ENCODE measurements at regions not wholly inside any gene's neighbourhood (a gene's known extent, or its start where the extent isn't known, plus 50 kb on each side); places are given as distances from the start of the nearest gene placed in this dataset.

DNA sequence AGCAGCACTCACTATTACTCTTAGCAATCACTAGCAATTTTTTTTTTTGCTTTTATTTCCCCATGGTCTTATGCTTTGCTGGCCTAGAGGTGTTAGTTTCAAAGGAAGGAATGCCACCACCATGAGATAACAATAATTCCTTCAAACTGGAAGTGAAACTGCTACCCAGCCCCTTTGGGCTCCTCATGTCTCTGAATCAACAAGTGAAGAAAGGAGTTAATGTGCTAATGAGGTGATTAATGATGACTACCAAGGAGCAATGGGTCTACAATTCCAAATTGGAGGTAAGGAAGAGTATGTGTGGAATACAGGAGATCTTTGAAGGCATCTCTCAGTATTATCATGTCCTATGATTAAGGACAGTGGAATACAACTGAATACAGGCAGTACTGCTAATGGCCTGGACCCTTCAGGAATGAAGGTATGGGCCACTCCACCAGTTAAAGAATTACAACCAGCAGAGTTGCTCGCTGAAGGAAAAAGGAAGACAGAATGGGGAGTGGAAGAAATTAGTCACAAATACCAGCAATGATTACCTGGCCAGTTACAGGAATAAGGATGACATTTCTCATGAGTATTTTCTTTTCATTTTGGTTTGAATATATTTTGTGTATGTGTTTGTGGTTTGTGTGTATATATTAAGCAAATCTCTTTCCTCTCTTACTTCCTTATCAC lies 652.9 kb downstream of the ADGRL2 start:
- TF ChIP-seq, protein P1, sequence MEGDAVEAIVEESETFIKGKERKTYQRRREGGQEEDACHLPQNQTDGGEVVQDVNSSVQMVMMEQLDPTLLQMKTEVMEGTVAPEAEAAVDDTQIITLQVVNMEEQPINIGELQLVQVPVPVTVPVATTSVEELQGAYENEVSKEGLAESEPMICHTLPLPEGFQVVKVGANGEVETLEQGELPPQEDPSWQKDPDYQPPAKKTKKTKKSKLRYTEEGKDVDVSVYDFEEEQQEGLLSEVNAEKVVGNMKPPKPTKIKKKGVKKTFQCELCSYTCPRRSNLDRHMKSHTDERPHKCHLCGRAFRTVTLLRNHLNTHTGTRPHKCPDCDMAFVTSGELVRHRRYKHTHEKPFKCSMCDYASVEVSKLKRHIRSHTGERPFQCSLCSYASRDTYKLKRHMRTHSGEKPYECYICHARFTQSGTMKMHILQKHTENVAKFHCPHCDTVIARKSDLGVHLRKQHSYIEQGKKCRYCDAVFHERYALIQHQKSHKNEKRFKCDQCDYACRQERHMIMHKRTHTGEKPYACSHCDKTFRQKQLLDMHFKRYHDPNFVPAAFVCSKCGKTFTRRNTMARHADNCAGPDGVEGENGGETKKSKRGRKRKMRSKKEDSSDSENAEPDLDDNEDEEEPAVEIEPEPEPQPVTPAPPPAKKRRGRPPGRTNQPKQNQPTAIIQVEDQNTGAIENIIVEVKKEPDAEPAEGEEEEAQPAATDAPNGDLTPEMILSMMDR (IDR thresholded peaks at IDR 0.05; ENCODE audit: insufficient read depth, low read length), result no peak
- no peak overlapping the region for H3K4me3 ChIP-seq (ENCODE audit: low read depth, low read length)
- DNase-seq (ENCODE audit: low read depth), result no peak

DNA sequence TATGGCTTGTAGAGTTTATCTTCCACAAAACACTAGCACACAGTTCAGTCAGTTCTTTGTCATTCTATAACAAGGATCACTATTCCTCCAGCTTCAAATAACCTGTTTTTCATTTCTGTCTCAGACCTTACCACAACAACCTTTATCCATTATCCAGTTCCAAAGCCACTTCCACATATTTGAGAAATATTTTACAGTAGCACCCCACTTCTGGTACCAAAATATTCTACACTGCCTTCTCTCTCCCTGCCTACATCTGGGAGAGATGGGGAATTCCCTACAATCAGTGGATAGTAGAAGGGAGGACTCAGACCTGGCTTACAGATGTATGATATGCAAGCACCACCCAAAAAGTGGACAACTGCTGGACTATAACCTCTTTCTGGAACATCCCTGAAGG lies 651.4 kb downstream of the ADGRL2 start:
- TF ChIP-seq, protein P1 (IDR thresholded peaks at IDR 0.05; ENCODE audit: insufficient read depth, low read length), result no peak
- no peak for DNase-seq (ENCODE audit: low read depth)
- H3K4me3 ChIP-seq (ENCODE audit: low read depth, low read length), result no peak overlapping the region

DNA sequence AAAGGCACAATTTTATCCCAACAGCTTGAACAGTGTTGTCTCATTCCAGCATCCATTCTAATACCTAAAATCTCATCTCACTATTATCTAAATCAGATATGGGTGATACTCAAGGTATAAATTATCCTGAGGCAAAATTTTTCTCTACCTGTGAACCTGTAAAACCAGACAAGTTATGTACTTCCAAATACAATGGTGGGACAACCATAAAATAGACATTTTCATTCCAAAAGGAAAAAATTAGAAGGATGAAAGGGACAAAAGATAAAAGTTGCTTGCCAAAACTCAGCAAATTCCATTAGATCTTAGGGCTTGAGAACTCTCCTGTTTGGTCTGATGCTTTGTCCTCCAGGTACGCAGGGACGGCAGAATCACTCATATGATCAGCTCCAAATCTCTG lies 650.5 kb downstream of the ADGRL2 start:
- TF ChIP-seq, protein P1 (IDR thresholded peaks at IDR 0.05; ENCODE audit: insufficient read depth, low read length), result no peak
- DNase-seq (ENCODE audit: low read depth), result no peak
- H3K4me3 ChIP-seq (ENCODE audit: low read depth, low read length), result no peak overlapping the region

DNA sequence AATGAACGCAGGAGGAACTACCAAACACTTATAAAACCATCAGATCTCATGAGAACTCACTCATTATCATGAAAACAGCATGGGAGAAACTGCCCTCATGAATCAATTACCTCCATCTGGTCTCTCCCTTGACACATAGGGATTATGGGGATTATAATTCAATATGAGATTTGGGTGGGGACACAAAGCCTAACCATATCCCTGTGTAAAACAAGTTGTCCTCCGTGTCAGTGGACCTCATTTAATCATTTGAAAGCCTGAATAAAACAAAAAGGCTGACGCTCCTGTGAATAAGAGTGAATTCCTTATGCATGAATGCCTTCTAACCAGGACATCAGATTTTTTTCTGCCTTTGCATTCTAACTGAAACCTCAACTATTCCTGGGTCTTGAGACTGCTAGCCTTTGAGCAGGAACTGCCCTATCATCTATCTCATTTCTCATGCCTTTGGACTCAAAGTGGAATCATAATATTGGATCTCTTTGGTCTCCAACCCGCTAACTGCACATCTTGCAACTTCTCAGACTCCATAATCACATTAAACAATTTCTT lies 648.8 kb downstream of the ADGRL2 start:
- DNase-seq (ENCODE audit: low read depth), result peak; percentile 5
- TF ChIP-seq, protein P1 (IDR thresholded peaks at IDR 0.05; ENCODE audit: insufficient read depth, low read length), result no peak

DNA sequence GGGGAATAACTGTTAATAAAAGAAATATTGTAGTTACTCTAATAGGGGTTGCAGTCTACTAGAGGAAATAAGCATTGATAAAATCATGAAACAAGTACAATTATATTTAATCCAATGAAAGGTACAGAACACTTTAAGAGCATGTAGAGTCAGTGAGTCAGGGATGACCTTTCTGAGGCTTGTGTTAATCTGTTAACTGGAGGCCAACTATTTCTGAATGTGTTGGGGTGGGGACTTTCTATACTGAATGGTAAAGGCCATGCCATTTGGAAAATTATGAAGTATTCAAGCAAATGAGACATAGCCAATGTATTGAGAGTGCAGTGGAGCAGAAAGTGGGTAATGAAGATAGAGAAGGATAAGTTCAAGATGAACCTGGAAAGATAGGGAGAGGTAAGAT lies 646.2 kb downstream of the ADGRL2 start:
- DNase-seq (ENCODE audit: low read depth), result no peak
- TF ChIP-seq, protein P1 (IDR thresholded peaks at IDR 0.05; ENCODE audit: insufficient read depth, low read length), result no peak
- H3K4me3 ChIP-seq (ENCODE audit: low read depth, low read length), result no peak overlapping the region

More for the DNA sequence above, 648.8 kb downstream of the ADGRL2 start:
- H3K4me3 ChIP-seq (ENCODE audit: low read depth, low read length), result no peak overlapping the region

DNA sequence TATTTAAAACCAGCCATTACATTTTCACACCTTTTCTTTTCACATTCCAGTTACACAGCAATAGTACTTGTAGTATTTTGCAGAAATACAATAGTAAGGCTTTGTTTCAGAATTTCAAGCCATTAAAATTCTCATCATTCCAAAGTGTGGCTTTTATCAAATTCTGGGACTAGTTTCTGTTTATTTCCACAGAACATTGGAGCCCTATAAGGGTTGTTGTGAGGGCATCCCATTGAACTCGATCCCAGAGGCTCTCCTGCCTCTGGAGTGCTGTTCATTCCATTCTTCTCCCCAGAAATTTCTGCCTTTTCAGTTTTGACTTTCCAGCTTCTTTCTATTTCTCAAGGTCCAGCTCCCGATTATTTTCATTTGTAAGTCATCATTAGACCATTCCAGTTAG lies 645.5 kb downstream of the ADGRL2 start:
- TF ChIP-seq, protein P1 (IDR thresholded peaks at IDR 0.05; ENCODE audit: insufficient read depth, low read length), result no peak
- DNase-seq (ENCODE audit: low read depth), result peak; percentile 49
- H3K4me3 ChIP-seq (ENCODE audit: low read depth, low read length), result no peak overlapping the region
